PC-3 (cell line): ENCODE measurements at regions not wholly inside any gene's neighbourhood (a gene's known extent, or its start where the extent isn't known, plus 50 kb on each side); places are given as distances from the start of the nearest gene placed in this dataset.

Source experiments
- ATAC-seq: fragments of 200-7000 bp; cut with Tn5 transposase; 2 replicates; pipeline ENCODE4 v1.9.1; 2020; ENCODE audit warnings: mild to moderate bottlenecking, moderate library complexity
- BruUV-seq: library from RNA; stranded (reverse); fragments of 400-500 nt; replicated peaks from 2 replicates; lab custom pipeline; 2021; lab: Mats Ljungman, UMichigan
- CTCF ChIA-PET: fragments of 300-600 bp; sonication (Branson Sonifier 250); formaldehyde crosslinking; loops from one replicate; lab custom pipeline; 2022; ENCODE audit warnings: antibody characterized with exemption; lab: Charles Lee
- POLR2A ChIA-PET: fragments of 300-600 bp; sonication (Branson Sonifier 250); formaldehyde crosslinking; loops from one replicate; lab custom pipeline; 2022; ENCODE audit warnings: antibody characterized with exemption; ENCODE audit not compliant: unreplicated experiment; lab: Charles Lee
- DNase-seq: peaks from one replicate; pipeline ENCODE4 v3.0.0-alpha.2; 2015
- H2AFZ ChIP-seq: fragments of 300-600 bp; sonication (generic); 2 replicates; pipeline ENCODE4 v1.6.0; 2016; ENCODE audit warnings: antibody characterized with exemption, low read length
- H3F3A ChIP-seq: fragments of 300-600 bp; sonication (generic); one replicate; pipeline ENCODE4 v1.6.0; 2017; ENCODE audit warnings: antibody characterized with exemption, low read length, control low read depth, mild to moderate bottlenecking; ENCODE audit not compliant: unreplicated experiment
- H3K27ac ChIP-seq: fragments of 300-600 bp; sonication (generic); 2 replicates; pipeline ENCODE4 v1.5.1; 2016; ENCODE audit warnings: mild to moderate bottlenecking, low read length
- H3K27me3 ChIP-seq: fragments of 300-600 bp; sonication (generic); 2 replicates; pipeline ENCODE4 v1.6.1; 2016; ENCODE audit warnings: low read length, mixed read lengths
- H3K36me3 ChIP-seq: fragments of 300-600 bp; sonication (generic); 2 replicates; pipeline ENCODE4 v1.6.1; 2016; ENCODE audit warnings: low read depth, mixed run types, low read length, mixed read lengths
- H3K4me1 ChIP-seq: fragments of 300-600 bp; sonication (generic); 2 replicates; pipeline ENCODE4 v1.5.1; 2016; ENCODE audit warnings: low read length; ENCODE audit not compliant: insufficient read depth
- H3K4me2 ChIP-seq: fragments of 300-600 bp; sonication (generic); 2 replicates; pipeline ENCODE4 v1.6.0; 2016; ENCODE audit warnings: low read length
- H3K4me3 ChIP-seq: fragments of 300-600 bp; sonication (generic); 2 replicates; pipeline ENCODE4 v1.5.1; 2016; ENCODE audit warnings: mild to moderate bottlenecking, low read length, mixed read lengths
- H3K79me2 ChIP-seq: fragments of 300-600 bp; sonication (generic); 2 replicates; pipeline ENCODE4 v1.6.1; 2017; ENCODE audit warnings: low read length, mixed read lengths
- H3K9ac ChIP-seq: fragments of 300-600 bp; sonication (generic); 2 replicates; pipeline ENCODE4 v1.6.0; 2016; ENCODE audit warnings: mild to moderate bottlenecking, low read length
- H3K9me2 ChIP-seq: fragments of 300-600 bp; sonication (generic); replicated peaks from 2 replicates; pipeline ENCODE4 v1.6.1; 2016; ENCODE audit warnings: mixed run types, low read length, mixed read lengths
- H3K9me3 ChIP-seq: fragments of 300-600 bp; sonication (generic); 2 replicates; pipeline ENCODE4 v1.6.1; 2016; ENCODE audit warnings: low read length, mixed read lengths
- H4K20me1 ChIP-seq: fragments of 300-600 bp; sonication (generic); 2 replicates; pipeline ENCODE4 v1.6.1; 2016; ENCODE audit warnings: low read length, mixed read lengths
- EZH2 ChIP-seq: fragments of 300-600 bp; sonication (generic); IDR thresholded peaks from one replicate; pipeline ENCODE4 v1.6.1; 2017; ENCODE audit warnings: antibody characterized with exemption, mild to moderate bottlenecking, low read length; ENCODE audit not compliant: unreplicated experiment
- EZH2phosphoT487 ChIP-seq: fragments of 300-600 bp; sonication (generic); IDR thresholded peaks from 2 replicates; pipeline ENCODE4 v1.6.1; 2018; ENCODE audit warnings: mild to moderate bottlenecking, antibody characterized with exemption, low read length, borderline replicate concordance
- intact Hi-C: fragments of 100-400 bp; cut with micrococcal nuclease; formaldehyde crosslinking; loops from 2 replicates; pipeline ENCODE4 v1.9.0; 2023
- TF ChIP-seq, protein P1 (sequence below): fragments of 300-600 bp; sonication (generic); conservative IDR thresholded peaks from 2 replicates; pipeline ENCODE4 v1.5.1; 2017; ENCODE audit warnings: antibody characterized with exemption, low read depth, mild to moderate bottlenecking, low read length

- Histone ChIP-seq H3K27me3 (no peaks in the 10 kb centered on the region), H4K20me1 (no peaks in the 10 kb centered on the region), H3K4me2 (no peak overlapping the region), H3K4me1 (no peaks in the 10 kb centered on the region), H3K36me3 (no peaks in the 10 kb centered on the region), H3K9me3 (no peaks in the 10 kb centered on the region), H3K9me2 (no peaks in the 10 kb centered on the region), H3K9ac (no peak overlapping the region), H3F3A (no peaks in the 10 kb centered on the region), H2AFZ (no peak overlapping the region), H3K27ac (no peak overlapping the region), H3K79me2 (no peaks in the 10 kb centered on the region), H3K4me3 (no peak overlapping the region)
- DNase-seq (no peak), ATAC-seq (no peak)
- TF ChIP-seq, protein P1, sequence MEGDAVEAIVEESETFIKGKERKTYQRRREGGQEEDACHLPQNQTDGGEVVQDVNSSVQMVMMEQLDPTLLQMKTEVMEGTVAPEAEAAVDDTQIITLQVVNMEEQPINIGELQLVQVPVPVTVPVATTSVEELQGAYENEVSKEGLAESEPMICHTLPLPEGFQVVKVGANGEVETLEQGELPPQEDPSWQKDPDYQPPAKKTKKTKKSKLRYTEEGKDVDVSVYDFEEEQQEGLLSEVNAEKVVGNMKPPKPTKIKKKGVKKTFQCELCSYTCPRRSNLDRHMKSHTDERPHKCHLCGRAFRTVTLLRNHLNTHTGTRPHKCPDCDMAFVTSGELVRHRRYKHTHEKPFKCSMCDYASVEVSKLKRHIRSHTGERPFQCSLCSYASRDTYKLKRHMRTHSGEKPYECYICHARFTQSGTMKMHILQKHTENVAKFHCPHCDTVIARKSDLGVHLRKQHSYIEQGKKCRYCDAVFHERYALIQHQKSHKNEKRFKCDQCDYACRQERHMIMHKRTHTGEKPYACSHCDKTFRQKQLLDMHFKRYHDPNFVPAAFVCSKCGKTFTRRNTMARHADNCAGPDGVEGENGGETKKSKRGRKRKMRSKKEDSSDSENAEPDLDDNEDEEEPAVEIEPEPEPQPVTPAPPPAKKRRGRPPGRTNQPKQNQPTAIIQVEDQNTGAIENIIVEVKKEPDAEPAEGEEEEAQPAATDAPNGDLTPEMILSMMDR, result no peak
- TF ChIP-seq EZH2, result no peak
- no peak for TF ChIP-seq EZH2phosphoT487
- ChIA-PET POLR2A (no interaction called here), CTCF (no interaction called here)
- BruUV-seq, result no TSS peak
- intact Hi-C loops, result no loop called here
Measured at GRCh38 chr1:22236166-22236565, 93.3 kb upstream of the WNT4 start.

GRCh38 chr1:22236900-22237299 lies 94.0 kb upstream of the WNT4 start:
- Histone ChIP-seq H3F3A (no peaks in the 10 kb centered on the region), H3K4me3 (no peak overlapping the region), H3K4me1 (no peaks in the 10 kb centered on the region), H3K27ac (no peak overlapping the region), H3K4me2 (no peak overlapping the region), H3K9ac (no peak overlapping the region), H3K36me3 (no peaks in the 10 kb centered on the region), H2AFZ (no peak overlapping the region), H3K9me3 (no peaks in the 10 kb centered on the region), H3K27me3 (no peaks in the 10 kb centered on the region), H3K79me2 (no peaks in the 10 kb centered on the region), H4K20me1 (no peaks in the 10 kb centered on the region), H3K9me2 (no peaks in the 10 kb centered on the region)
- ChIA-PET POLR2A (no interaction called here), CTCF (no interaction called here)
- no peak for DNase-seq
- BruUV-seq, result no TSS peak
- ATAC-seq, result no peak
- intact Hi-C loops, result no loop called here
- TF ChIP-seq EZH2phosphoT487 (no peak), EZH2 (no peak)
- TF ChIP-seq, protein P1, result no peak

- DNase-seq (no peak), ATAC-seq (no peak)
- POLR2A ChIA-PET, result no interaction called here
- H3K79me2 ChIP-seq, result no peaks in the 10 kb centered on the region
- no peaks in the 10 kb centered on the region for H3K36me3 ChIP-seq
- CTCF ChIA-PET, result no interaction called here
- H3K4me3 ChIP-seq, result no peak overlapping the region
- H3F3A ChIP-seq, result no peaks in the 10 kb centered on the region
- H3K9ac ChIP-seq, result no peak overlapping the region
- no peaks in the 10 kb centered on the region for H4K20me1 ChIP-seq
- H3K27me3 ChIP-seq, result no peaks in the 10 kb centered on the region
- H3K4me1 ChIP-seq, result no peaks in the 10 kb centered on the region
- no peak overlapping the region for H2AFZ ChIP-seq
- BruUV-seq, result no TSS peak
- H3K9me3 ChIP-seq, result no peaks in the 10 kb centered on the region
- TF ChIP-seq EZH2phosphoT487, result no peak
- TF ChIP-seq EZH2, result no peak
- TF ChIP-seq, protein P1, result no peak
- no peak overlapping the region for H3K27ac ChIP-seq
- H3K9me2 ChIP-seq, result no peaks in the 10 kb centered on the region
- no peak overlapping the region for H3K4me2 ChIP-seq
- intact Hi-C loops, result no loop called here
Measured at GRCh38 chr1:22237433-22238093, 94.7 kb upstream of the WNT4 start.
